ENCODE measurements at regions not wholly inside any gene's neighbourhood (a gene's known extent, or its start where the extent isn't known, plus 50 kb on each side); places are given as distances from the start of the nearest gene placed in this dataset.

DNA sequence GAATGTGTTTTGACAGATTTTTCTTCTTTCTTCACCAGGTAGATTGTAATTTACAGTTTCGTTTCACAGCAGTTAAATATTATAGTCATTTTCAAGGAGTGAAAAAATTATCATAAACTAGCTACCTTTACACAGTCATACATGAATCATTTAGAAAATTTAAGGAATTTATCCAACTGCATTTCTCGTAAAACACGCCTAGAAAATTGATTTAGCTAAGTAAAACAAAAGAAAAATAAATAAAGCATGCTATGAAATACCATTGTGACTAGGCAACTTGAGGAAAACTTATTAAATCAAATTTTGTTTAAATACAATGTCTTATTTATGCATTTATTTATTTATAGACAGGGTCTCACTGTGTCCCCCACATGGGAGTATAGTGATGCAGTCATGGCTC, 109.9 kb upstream of the EMB start:
- TF ChIP-seq, protein P1, sequence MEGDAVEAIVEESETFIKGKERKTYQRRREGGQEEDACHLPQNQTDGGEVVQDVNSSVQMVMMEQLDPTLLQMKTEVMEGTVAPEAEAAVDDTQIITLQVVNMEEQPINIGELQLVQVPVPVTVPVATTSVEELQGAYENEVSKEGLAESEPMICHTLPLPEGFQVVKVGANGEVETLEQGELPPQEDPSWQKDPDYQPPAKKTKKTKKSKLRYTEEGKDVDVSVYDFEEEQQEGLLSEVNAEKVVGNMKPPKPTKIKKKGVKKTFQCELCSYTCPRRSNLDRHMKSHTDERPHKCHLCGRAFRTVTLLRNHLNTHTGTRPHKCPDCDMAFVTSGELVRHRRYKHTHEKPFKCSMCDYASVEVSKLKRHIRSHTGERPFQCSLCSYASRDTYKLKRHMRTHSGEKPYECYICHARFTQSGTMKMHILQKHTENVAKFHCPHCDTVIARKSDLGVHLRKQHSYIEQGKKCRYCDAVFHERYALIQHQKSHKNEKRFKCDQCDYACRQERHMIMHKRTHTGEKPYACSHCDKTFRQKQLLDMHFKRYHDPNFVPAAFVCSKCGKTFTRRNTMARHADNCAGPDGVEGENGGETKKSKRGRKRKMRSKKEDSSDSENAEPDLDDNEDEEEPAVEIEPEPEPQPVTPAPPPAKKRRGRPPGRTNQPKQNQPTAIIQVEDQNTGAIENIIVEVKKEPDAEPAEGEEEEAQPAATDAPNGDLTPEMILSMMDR (IDR thresholded peaks at IDR 0.05; ENCODE audit: control extremely low read depth in 1 of 3, insufficient read depth in 1 of 3, low read depth in 1 of 3, low read length in 3 of 3), result no peak
- no peak for TF ChIP-seq JUN (IDR thresholded peaks at IDR 0.05; ENCODE audit: low read depth, low read length)
- no peak for TF ChIP-seq EP300 (IDR thresholded peaks at IDR 0.05; ENCODE audit: borderline replicate concordance in 1 of 2, low read depth in 2 of 2, low read length in 2 of 2)
- no peak for TF ChIP-seq POLR2A (IDR thresholded peaks at IDR 0.05; ENCODE audit: control extremely low read depth in 1 of 2, low read depth in 2 of 2, low read length in 2 of 2)
- TF ChIP-seq, protein P2, sequence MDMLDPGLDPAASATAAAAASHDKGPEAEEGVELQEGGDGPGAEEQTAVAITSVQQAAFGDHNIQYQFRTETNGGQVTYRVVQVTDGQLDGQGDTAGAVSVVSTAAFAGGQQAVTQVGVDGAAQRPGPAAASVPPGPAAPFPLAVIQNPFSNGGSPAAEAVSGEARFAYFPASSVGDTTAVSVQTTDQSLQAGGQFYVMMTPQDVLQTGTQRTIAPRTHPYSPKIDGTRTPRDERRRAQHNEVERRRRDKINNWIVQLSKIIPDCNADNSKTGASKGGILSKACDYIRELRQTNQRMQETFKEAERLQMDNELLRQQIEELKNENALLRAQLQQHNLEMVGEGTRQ (IDR thresholded peaks at IDR 0.05; ENCODE audit: low read length), result no peak
- no peak for TF ChIP-seq SIX5 (IDR thresholded peaks at IDR 0.05; ENCODE audit: low read depth, low read length)
- no peak for TF ChIP-seq TAF1 (IDR thresholded peaks at IDR 0.05; ENCODE audit: low read depth, low read length)
- TF ChIP-seq, protein P3, sequence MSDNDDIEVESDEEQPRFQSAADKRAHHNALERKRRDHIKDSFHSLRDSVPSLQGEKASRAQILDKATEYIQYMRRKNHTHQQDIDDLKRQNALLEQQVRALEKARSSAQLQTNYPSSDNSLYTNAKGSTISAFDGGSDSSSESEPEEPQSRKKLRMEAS (IDR thresholded peaks at IDR 0.05), result no peak
- TF ChIP-seq GABPA (IDR thresholded peaks at IDR 0.05; ENCODE audit: borderline replicate concordance, insufficient read depth, low read length), result no peak
- no peak for TF ChIP-seq KDM1A (IDR thresholded peaks at IDR 0.05; ENCODE audit: borderline replicate concordance, low read length)
- TF ChIP-seq CEBPB (IDR thresholded peaks at IDR 0.05; ENCODE audit: low read depth, low read length), result no peak
- TF ChIP-seq YY1 (IDR thresholded peaks at IDR 0.05; ENCODE audit: low read depth, low read length), result no peak
- TF ChIP-seq POLR2AphosphoS5 (IDR thresholded peaks at IDR 0.05; ENCODE audit: low read depth, low read length), result no peak
- TF ChIP-seq SIN3A (conservative IDR thresholded peaks at IDR 0.05 in 1 of 2, IDR thresholded peaks at IDR 0.05 in 1 of 2; ENCODE audit: low read depth in 1 of 2, low read length in 2 of 2), result no peak
